Endodermal cell (in vitro differentiated cells): ENCODE measurements at regions not wholly inside any gene's neighbourhood (a gene's known extent, or its start where the extent isn't known, plus 50 kb on each side); places are given as distances from the start of the nearest gene placed in this dataset.

Source experiments
- DNase-seq: peaks from one replicate; pipeline ENCODE4 v3.0.0-alpha.2; 2017
- H3K27ac ChIP-seq: 2 replicates; pipeline ENCODE4 v1.5.1; 2013; ENCODE audit warnings: mild to moderate bottlenecking, low read depth, low read length, moderate library complexity
- H3K27me3 ChIP-seq: 2 replicates; pipeline ENCODE4 v1.6.1; 2013; ENCODE audit warnings: mild to moderate bottlenecking, low read length, moderate library complexity; ENCODE audit not compliant: insufficient read depth, control insufficient read depth, poor library complexity, severe bottlenecking
- H3K36me3 ChIP-seq: 2 replicates; pipeline ENCODE4 v1.7.0; 2013; ENCODE audit warnings: mild to moderate bottlenecking, low read length, moderate library complexity; ENCODE audit not compliant: control insufficient read depth, insufficient read depth
- H3K4me1 ChIP-seq: one replicate; pipeline ENCODE4 v1.7.0; 2013; ENCODE audit warnings: low read length; ENCODE audit not compliant: control insufficient read depth, insufficient read depth
- H3K4me3 ChIP-seq: 2 replicates; pipeline ENCODE4 v1.5.1; 2013; ENCODE audit warnings: mild to moderate bottlenecking, low read length, moderate library complexity
- H3K9ac ChIP-seq: 2 replicates; pipeline ENCODE4 v1.6.1; 2013; ENCODE audit warnings: mild to moderate bottlenecking, low read length, moderate library complexity; ENCODE audit not compliant: poor library complexity, severe bottlenecking; ENCODE audit errors: extremely low read depth
- H3K9me3 ChIP-seq: 2 replicates; pipeline ENCODE4 v1.6.1; 2013; ENCODE audit warnings: mild to moderate bottlenecking, low read length, moderate library complexity; ENCODE audit not compliant: control insufficient read depth
- H3K27ac Mint-ChIP-seq: 2 replicates; pipeline ENCODE4 v1.8.0; 2020; ENCODE audit warnings: mixed read lengths
- H3K27me3 Mint-ChIP-seq: 2 replicates; pipeline ENCODE4 v1.8.0; 2021; ENCODE audit warnings: mild to moderate bottlenecking, mixed read lengths; ENCODE audit not compliant: insufficient read depth
- H3K36me3 Mint-ChIP-seq: 2 replicates; pipeline ENCODE4 v1.8.0; 2020; ENCODE audit warnings: low read depth, mixed read lengths
- H3K4me1 Mint-ChIP-seq: 2 replicates; pipeline ENCODE4 v1.8.0; 2020; ENCODE audit warnings: mixed read lengths
- H3K4me3 Mint-ChIP-seq: 2 replicates; pipeline ENCODE4 v1.8.0; 2020; ENCODE audit warnings: mild to moderate bottlenecking, moderate library complexity, mixed read lengths
- H3K9me3 Mint-ChIP-seq: 2 replicates; pipeline ENCODE4 v1.8.0; 2020; ENCODE audit warnings: mild to moderate bottlenecking, mixed read lengths
- WGBS, 2 experiments: methylation state at CpG; one replicate each; pipeline versions ENCODE4 v1.1.5 to v1.1.7; 2013; ENCODE audit warnings: missing lambda C conversion rate in 2 of 2, mixed read lengths in 1 of 2; ENCODE audit not compliant: insufficient coverage in 1 of 2, insufficient read length in 1 of 2; 5-methylcytosine and 5-hydroxymethylcytosine counted together
- TF ChIP-seq, protein P1 (sequence below): fragments of 200-600 bp; sonication (generic); conservative IDR thresholded peaks from 2 replicates; pipeline ENCODE4 v1.5.0; 2021; ENCODE audit warnings: antibody characterized with exemption, mild to moderate bottlenecking

DNA sequence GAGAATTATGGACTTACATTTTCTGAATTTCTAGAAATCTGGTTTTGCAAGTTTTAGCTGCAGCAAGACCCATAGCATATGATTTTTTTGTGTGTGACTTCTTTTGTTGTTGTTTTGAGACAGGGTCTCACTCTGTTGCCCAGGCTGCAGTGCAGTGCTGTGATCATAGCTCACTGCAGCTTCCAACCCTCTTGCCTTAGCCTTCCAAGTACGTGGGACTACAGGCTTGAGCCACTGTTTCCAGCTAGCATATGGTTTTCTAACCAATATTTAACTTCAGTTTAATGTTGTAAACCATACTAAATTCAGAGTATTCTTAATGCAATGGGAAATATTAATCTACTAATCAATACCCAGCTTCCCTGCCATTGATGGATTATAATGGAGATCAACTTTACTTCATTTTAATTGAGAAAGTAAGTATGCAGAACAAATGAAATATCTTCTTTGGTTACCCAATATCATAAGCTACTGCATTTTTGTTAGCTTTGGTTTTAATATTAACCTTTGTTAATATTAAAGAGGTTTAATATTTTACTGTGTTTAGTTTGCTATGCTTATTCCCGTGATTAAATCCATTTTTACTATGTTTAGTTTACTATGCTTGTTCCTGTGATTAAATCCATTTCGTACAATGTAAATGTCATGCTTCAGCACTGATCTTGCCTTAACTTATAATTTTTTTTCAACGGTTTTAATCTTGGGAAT lies 273.4 kb upstream of the TMEFF2 start:
- no peaks in the 10 kb centered on the region for H3K4me1 ChIP-seq
- no peak overlapping the region for H3K9ac ChIP-seq
- H3K4me3 ChIP-seq = no peak overlapping the region

DNA sequence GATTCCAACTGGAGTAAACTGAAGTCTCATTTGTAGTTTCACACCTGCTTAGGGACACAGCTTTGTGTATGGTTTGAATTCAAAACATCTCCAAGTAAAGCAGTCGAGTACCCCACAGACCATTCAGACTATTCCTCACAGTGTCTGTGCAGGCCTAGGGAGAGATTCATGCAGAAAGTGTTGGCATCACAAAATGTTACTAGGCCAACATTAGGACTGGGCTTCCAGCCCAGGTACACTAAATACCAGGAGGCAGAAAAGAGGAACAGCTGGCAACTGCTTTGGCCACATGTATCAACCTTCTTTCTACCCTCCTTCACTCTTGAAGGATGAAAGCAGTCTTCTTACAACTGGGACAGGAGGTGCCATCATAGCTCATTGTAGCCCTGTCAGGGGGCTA lies 270.4 kb upstream of the TMEFF2 start:
- Mint-ChIP-seq H3K36me3 (no peaks in the 10 kb centered on the region), H3K4me3 (no peak overlapping the region), H3K4me1 (no peaks in the 10 kb centered on the region), H3K9me3 (no peaks in the 10 kb centered on the region), H3K27ac (no peak overlapping the region), H3K27me3 (no peaks in the 10 kb centered on the region)
- Histone ChIP-seq H3K36me3 (no peaks in the 10 kb centered on the region), H3K9me3 (no peaks in the 10 kb centered on the region), H3K27me3 (no peaks in the 10 kb centered on the region), H3K4me3 (no peak overlapping the region), H3K9ac (no peak overlapping the region), H3K4me1 (no peaks in the 10 kb centered on the region), H3K27ac (no peak overlapping the region)
- TF ChIP-seq, protein P1, sequence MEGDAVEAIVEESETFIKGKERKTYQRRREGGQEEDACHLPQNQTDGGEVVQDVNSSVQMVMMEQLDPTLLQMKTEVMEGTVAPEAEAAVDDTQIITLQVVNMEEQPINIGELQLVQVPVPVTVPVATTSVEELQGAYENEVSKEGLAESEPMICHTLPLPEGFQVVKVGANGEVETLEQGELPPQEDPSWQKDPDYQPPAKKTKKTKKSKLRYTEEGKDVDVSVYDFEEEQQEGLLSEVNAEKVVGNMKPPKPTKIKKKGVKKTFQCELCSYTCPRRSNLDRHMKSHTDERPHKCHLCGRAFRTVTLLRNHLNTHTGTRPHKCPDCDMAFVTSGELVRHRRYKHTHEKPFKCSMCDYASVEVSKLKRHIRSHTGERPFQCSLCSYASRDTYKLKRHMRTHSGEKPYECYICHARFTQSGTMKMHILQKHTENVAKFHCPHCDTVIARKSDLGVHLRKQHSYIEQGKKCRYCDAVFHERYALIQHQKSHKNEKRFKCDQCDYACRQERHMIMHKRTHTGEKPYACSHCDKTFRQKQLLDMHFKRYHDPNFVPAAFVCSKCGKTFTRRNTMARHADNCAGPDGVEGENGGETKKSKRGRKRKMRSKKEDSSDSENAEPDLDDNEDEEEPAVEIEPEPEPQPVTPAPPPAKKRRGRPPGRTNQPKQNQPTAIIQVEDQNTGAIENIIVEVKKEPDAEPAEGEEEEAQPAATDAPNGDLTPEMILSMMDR = no peak
- WGBS, 2 experiments = 81 to 83% methylated on average over 1 of the region's 1 CpG
- no peak for DNase-seq

More for the DNA sequence above, 273.4 kb upstream of the TMEFF2 start:
- Histone ChIP-seq H3K9me3 (no peaks in the 10 kb centered on the region), H3K27me3 (no peaks in the 10 kb centered on the region), H3K27ac (no peak overlapping the region), H3K36me3 (no peaks in the 10 kb centered on the region)
- Mint-ChIP-seq H3K9me3 (no peaks in the 10 kb centered on the region), H3K36me3 (no peaks in the 10 kb centered on the region), H3K4me1 (no peaks in the 10 kb centered on the region), H3K4me3 (no peak overlapping the region), H3K27me3 (no peaks in the 10 kb centered on the region), H3K27ac (no peak overlapping the region)
- 93 to 100% methylated on average over 2 to 4 of the region's 4 CpGs for WGBS, 2 experiments
- TF ChIP-seq, protein P1 = no peak
- no peak for DNase-seq

DNA sequence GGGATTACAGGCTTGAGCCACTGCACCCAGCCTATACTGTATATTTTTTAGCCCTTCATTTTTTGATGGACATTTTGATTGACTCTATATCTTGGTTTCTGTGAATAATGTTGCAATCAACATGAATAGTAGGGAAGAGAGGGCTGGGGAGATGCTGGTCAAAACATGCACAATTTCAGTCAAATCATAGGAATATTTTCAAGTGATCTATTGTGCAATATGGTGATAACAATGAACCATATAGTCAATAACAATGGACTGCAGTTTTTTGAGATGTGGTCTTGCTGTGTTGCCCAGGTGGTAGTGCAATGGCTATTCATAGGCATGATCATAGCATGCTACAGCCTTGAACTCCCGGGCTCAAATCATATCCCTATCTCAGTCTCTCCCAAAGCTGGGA lies 264.7 kb upstream of the TMEFF2 start:
- Histone ChIP-seq H3K9me3 (no peaks in the 10 kb centered on the region), H3K4me3 (no peak overlapping the region), H3K9ac (no peak overlapping the region), H3K36me3 (no peaks in the 10 kb centered on the region), H3K4me1 (no peaks in the 10 kb centered on the region), H3K27me3 (no peaks in the 10 kb centered on the region), H3K27ac (no peak overlapping the region)
- no peaks in the 10 kb centered on the region for H3K36me3 Mint-ChIP-seq
- H3K27me3 Mint-ChIP-seq = no peaks in the 10 kb centered on the region
- H3K27ac Mint-ChIP-seq = no peak overlapping the region
- no peaks in the 10 kb centered on the region for H3K4me1 Mint-ChIP-seq
- H3K4me3 Mint-ChIP-seq = no peak overlapping the region
- TF ChIP-seq, protein P1 = no peak
- no peaks in the 10 kb centered on the region for H3K9me3 Mint-ChIP-seq
- 100% methylated on average over 1 of the region's 1 CpG; no CpG with 5 or more reads in 1 of the 2 experiments for WGBS, 2 experiments
- no peak for DNase-seq
